ENCODE measurements at regions not wholly inside any gene's neighbourhood (a gene's known extent, or its start where the extent isn't known, plus 50 kb on each side); places are given as distances from the start of the nearest gene placed in this dataset.

- Histone ChIP-seq H3K27me3 (no peaks in the 10 kb centered on the region), H3K4me1 (peaks cover 22 to 24% of the 10 kb centered on the region in 2 donors), H3K4me3 (no peak overlapping the region), H3K36me3 (no peaks in the 10 kb centered on the region), H3K9me3 (no peaks in the 10 kb centered on the region), H3K27ac (peak overlapping the region; percentile 66 to 77 (median 73))
- no peak for DNase-seq
- TF ChIP-seq POLR2A (IDR thresholded peaks at IDR 0.05) (no peak), CTCF (IDR thresholded peaks at IDR 0.05 in 4 of 5, conservative IDR thresholded peaks at IDR 0.05 in 1 of 5) (no peak)
- in situ Hi-C loops (cut with MboI; ENCODE audit: low sequenced_read_pairs in 4 of 4): no loop called here
- ATAC-seq: no peak
- intact Hi-C loops (cut with DNase I; ENCODE audit: low total_unique reads): no loop called here
Observed at GRCh38 chr4:24235618-24236017, 345.8 kb upstream of the PPARGC1A start.

GRCh38 chr4:24234288-24234848, 344.5 kb upstream of the PPARGC1A start:
- DNase-seq: no peak
- peak overlapping the region; percentile 66 to 77 (median 73) for H3K27ac ChIP-seq
- no peaks in the 10 kb centered on the region for H3K36me3 ChIP-seq
- no peaks in the 10 kb centered on the region for H3K27me3 ChIP-seq
- H3K4me1 ChIP-seq: peaks cover 22 to 24% of the 10 kb centered on the region in 2 donors
- H3K9me3 ChIP-seq: no peaks in the 10 kb centered on the region
- intact Hi-C loops (cut with DNase I; ENCODE audit: low total_unique reads): no loop called here
- peak; percentile 57 to 68 for ATAC-seq
- in situ Hi-C loops (cut with MboI; ENCODE audit: low sequenced_read_pairs in 4 of 4): no loop called here
- no peak for TF ChIP-seq POLR2A (IDR thresholded peaks at IDR 0.05)
- no peak for TF ChIP-seq CTCF (IDR thresholded peaks at IDR 0.05 in 4 of 5, conservative IDR thresholded peaks at IDR 0.05 in 1 of 5)
- H3K4me3 ChIP-seq: peak overlapping the region in 3 of 4 donors; percentile 7 to 24 (median 24)

GRCh38 chr4:24230955-24231354, 341.1 kb upstream of the PPARGC1A start:
- Histone ChIP-seq H3K4me3 (no peak overlapping the region), H3K4me1 (peaks cover 18 to 22% of the 10 kb centered on the region in 2 donors), H3K27ac (no peak overlapping the region), H3K9me3 (no peaks in the 10 kb centered on the region), H3K27me3 (no peaks in the 10 kb centered on the region), H3K36me3 (no peaks in the 10 kb centered on the region)
- TF ChIP-seq POLR2A (IDR thresholded peaks at IDR 0.05): no peak
- no peak for TF ChIP-seq CTCF (IDR thresholded peaks at IDR 0.05 in 4 of 5, conservative IDR thresholded peaks at IDR 0.05 in 1 of 5)
- intact Hi-C loops (cut with DNase I; ENCODE audit: low total_unique reads) (no loop called here), in situ Hi-C loops (cut with MboI; ENCODE audit: low sequenced_read_pairs in 4 of 4) (no loop called here)
- ATAC-seq: no peak
- DNase-seq: no peak

DNA sequence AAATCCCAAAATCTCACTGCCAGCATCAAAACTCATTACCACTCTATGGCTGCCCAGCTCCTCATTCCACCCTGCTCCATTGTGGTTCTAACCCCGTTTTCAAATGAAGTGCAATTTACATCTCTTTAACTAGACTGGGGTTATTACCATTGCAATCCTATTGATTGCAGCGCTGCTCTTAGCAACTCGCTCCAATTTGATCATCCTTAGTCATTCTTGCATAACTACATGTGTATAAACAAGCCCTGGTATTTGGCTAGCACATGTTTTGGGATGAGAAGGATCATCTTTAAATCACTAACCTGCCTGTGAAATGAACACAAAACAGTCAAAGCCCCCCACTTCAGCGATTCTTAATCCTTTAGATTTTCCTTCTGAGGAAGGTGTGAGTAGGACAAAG, 340.1 kb upstream of the PPARGC1A start:
- TF ChIP-seq POLR2A (IDR thresholded peaks at IDR 0.05): no peak
- TF ChIP-seq CTCF (IDR thresholded peaks at IDR 0.05 in 4 of 5, conservative IDR thresholded peaks at IDR 0.05 in 1 of 5): no peak
- intact Hi-C loops (cut with DNase I; ENCODE audit: low total_unique reads) (no loop called here), in situ Hi-C loops (cut with MboI; ENCODE audit: low sequenced_read_pairs in 4 of 4) (no loop called here)
- no peak overlapping the region for H3K4me3 ChIP-seq
- no peak for DNase-seq
- no peaks in the 10 kb centered on the region for H3K36me3 ChIP-seq
- no peaks in the 10 kb centered on the region for H3K27me3 ChIP-seq
- no peak for ATAC-seq
- peaks cover 14 to 15% of the 10 kb centered on the region in 2 donors for H3K4me1 ChIP-seq
- H3K9me3 ChIP-seq: no peaks in the 10 kb centered on the region
- H3K27ac ChIP-seq: no peak overlapping the region

DNA sequence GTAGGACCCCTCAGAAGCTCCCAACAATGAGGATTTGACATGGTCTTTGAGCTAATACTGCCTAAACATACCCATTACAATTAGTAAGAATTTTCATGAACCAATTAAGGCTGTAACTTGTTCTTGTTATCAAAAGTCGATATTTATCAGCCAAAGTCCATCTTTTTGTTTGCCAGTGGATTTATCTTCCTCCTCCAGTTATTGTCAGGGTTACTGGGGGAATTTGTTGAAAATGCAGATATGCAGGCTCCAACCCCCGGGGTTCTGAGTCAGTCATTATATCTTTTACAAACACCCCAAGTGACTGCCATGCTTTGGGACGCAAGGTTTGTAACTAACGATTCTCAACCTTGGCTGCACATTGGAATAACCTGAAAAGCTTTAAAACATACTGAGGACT, 338.8 kb upstream of the PPARGC1A start:
- intact Hi-C loops (cut with DNase I; ENCODE audit: low total_unique reads): no loop called here
- no peak overlapping the region for H3K4me3 ChIP-seq
- in situ Hi-C loops (cut with MboI; ENCODE audit: low sequenced_read_pairs in 4 of 4): no loop called here
- H3K4me1 ChIP-seq: peaks cover under 1 to 2% of the 10 kb centered on the region in 2 donors
- DNase-seq (no peak), ATAC-seq (no peak)
- no peaks in the 10 kb centered on the region for H3K36me3 ChIP-seq
- no peak overlapping the region for H3K27ac ChIP-seq
- no peaks in the 10 kb centered on the region for H3K9me3 ChIP-seq
- no peaks in the 10 kb centered on the region for H3K27me3 ChIP-seq
- TF ChIP-seq POLR2A (IDR thresholded peaks at IDR 0.05): no peak
- TF ChIP-seq CTCF (IDR thresholded peaks at IDR 0.05 in 4 of 5, conservative IDR thresholded peaks at IDR 0.05 in 1 of 5): no peak
